NT2/D1 (cell line): ENCODE measurements at regions not wholly inside any gene's neighbourhood (a gene's known extent, or its start where the extent isn't known, plus 50 kb on each side); places are given as distances from the start of the nearest gene placed in this dataset.

Experiments used
- SUZ12 ChIP-seq: IDR thresholded peaks from 2 replicates; pipeline ENCODE4 v1.6.1; 2011; ENCODE audit not compliant: insufficient read length, insufficient read depth; ENCODE audit errors: extremely low read depth
- YY1 ChIP-seq: IDR thresholded peaks from 2 replicates; pipeline ENCODE4 v1.6.1; 2011; ENCODE audit not compliant: insufficient read length, insufficient read depth

DNA sequence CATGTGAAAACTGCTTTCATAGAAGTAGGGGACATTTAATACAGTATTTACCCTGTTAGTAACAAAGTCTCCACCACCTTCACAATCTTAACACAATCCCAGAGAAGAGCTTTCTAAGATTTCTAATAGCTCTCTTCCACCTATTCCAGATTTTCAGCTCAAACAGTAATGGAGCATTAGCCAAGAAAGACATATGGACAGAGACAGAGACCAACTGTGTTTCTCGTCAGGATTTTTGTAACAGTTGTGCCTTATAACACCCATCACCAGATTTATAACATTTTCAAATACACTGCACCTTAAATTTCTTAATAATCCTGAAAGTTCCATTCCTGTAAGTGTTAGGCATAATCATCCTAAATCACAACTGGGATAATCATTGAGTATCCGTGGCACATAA is 321.2 kb upstream of the TMTC1 start:
- no peak for TF ChIP-seq SUZ12
- no peak for TF ChIP-seq YY1
